Cerebellar nuclear complex (tissue), 1 donor: ENCODE measurements at regions not wholly inside any gene's neighbourhood (a gene's known extent, or its start where the extent isn't known, plus 50 kb on each side); places are given as distances from the start of the nearest gene placed in this dataset.

Source experiments
- DNase-seq, 2 experiments: peaks; one replicate each; lab custom pipeline; 2025; lab: John Stamatoyannopoulos, UW

GRCh38 chr2:122108186-122108585 is 352.7 kb downstream of the TSN start:
- no peak for DNase-seq

GRCh38 chr2:122112216-122113005 is 357.0 kb downstream of the TSN start:
- DNase-seq: no peak

- no peak for DNase-seq
Measured at GRCh38 chr2:122114421-122114820, 359.0 kb downstream of the TSN start.

GRCh38 chr2:122117371-122117770 is 361.9 kb downstream of the TSN start:
- DNase-seq: no peak

- DNase-seq: no peak
Measured at GRCh38 chr2:122129399-122129798, 373.9 kb downstream of the TSN start.

GRCh38 chr2:122132147-122132691 is 376.8 kb downstream of the TSN start:
- DNase-seq: no peak

GRCh38 chr2:122135021-122135937 is 379.8 kb downstream of the TSN start:
- DNase-seq: no peak

- no peak for DNase-seq
Measured at GRCh38 chr2:122136056-122136455, 380.6 kb downstream of the TSN start.

- DNase-seq: no peak
Measured at GRCh38 chr2:122138561-122138960, 383.1 kb downstream of the TSN start.

- no peak for DNase-seq
Measured at GRCh38 chr2:122139739-122140420, 384.4 kb downstream of the TSN start.

- DNase-seq: no peak
Measured at GRCh38 chr2:122144884-122145283, 389.4 kb downstream of the TSN start.

GRCh38 chr2:122145856-122146255 is 390.4 kb downstream of the TSN start:
- no peak for DNase-seq

- DNase-seq: no peak
Measured at GRCh38 chr2:122148128-122148767, 392.8 kb downstream of the TSN start.

GRCh38 chr2:122150524-122151280 is 395.3 kb downstream of the TSN start:
- no peak for DNase-seq

- DNase-seq: no peak
Measured at GRCh38 chr2:122152571-122152970, 397.1 kb downstream of the TSN start.

- DNase-seq: no peak
Measured at GRCh38 chr2:122156176-122156890, 400.9 kb downstream of the TSN start.

- no peak for DNase-seq
Measured at GRCh38 chr2:122157158-122157557, 401.7 kb downstream of the TSN start.

- no peak for DNase-seq
Measured at GRCh38 chr2:122163617-122164016, 408.2 kb downstream of the TSN start.

GRCh38 chr2:122164964-122165363 is 409.5 kb downstream of the TSN start:
- DNase-seq: no peak

- DNase-seq: no peak
Measured at GRCh38 chr2:122166820-122167219, 411.4 kb downstream of the TSN start.
